Endothelial cell of umbilical vein (primary cell): ENCODE measurements at regions not wholly inside any gene's neighbourhood (a gene's known extent, or its start where the extent isn't known, plus 50 kb on each side); places are given as distances from the start of the nearest gene placed in this dataset.

Source experiments
- CTCF ChIP-seq, 2 donors: IDR thresholded peaks; 1 replicate in 1 of 2; 2 replicates in 1 of 2; pipeline ENCODE4 v1.5.1; 2011; ENCODE audit warnings: low read length in 2 of 2, mild to moderate bottlenecking in 2 of 2, moderate library complexity in 2 of 2, control low read depth in 1 of 2, inconsistent platforms in 1 of 2, low read depth in 1 of 2; ENCODE audit not compliant: insufficient read depth in 1 of 2; ENCODE audit errors: extremely low read depth in 1 of 2
- EZH2 ChIP-seq: IDR thresholded peaks from 2 replicates; pipeline ENCODE4 v1.6.1; 2012; ENCODE audit warnings: borderline replicate concordance, low read depth, mild to moderate bottlenecking, moderate library complexity, low read length, inconsistent platforms; ENCODE audit not compliant: severe bottlenecking
- POLR2A ChIP-seq: IDR thresholded peaks from 2 replicates; pipeline ENCODE4 v1.6.1; 2012; ENCODE audit warnings: low read depth, mild to moderate bottlenecking, control low read depth, low read length
- TF ChIP-seq, protein P1 (sequence below): IDR thresholded peaks from 2 replicates; pipeline ENCODE4 v1.6.1; 2011; ENCODE audit not compliant: insufficient read depth, insufficient read length

DNA sequence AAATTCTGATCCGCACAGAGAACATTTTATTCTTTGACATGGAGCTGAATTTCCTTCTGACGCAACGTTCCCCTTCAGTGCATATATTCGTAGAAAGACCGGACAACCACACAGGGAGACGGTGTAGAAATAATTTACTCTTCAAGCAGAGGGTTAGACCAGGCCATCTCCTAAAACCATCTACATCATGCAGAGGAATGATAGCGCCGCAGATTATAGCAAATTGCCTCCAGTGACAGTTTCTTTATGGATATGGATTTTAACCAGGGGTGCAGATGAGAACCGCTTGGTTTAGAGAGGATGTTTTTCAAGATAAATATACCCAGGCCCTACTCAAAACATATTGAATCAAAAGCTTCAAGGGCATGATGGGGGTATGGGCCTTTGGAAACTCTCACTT, 759.3 kb upstream of the AUTS2 start:
- no peak for TF ChIP-seq CTCF (IDR thresholded peaks at IDR 0.05; ENCODE audit: extremely low read depth in 1 of 2, insufficient read depth in 1 of 2, low read depth in 1 of 2, low read length in 2 of 2)
- no peak for TF ChIP-seq POLR2A
- TF ChIP-seq, protein P1, sequence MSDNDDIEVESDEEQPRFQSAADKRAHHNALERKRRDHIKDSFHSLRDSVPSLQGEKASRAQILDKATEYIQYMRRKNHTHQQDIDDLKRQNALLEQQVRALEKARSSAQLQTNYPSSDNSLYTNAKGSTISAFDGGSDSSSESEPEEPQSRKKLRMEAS = no peak
- TF ChIP-seq EZH2 = no peak
